BLaER1 (cell line): ENCODE measurements at regions not wholly inside any gene's neighbourhood (a gene's known extent, or its start where the extent isn't known, plus 50 kb on each side); places are given as distances from the start of the nearest gene placed in this dataset.

ENCODE experiments used
- H3K27ac ChIP-seq: shearing (Covaris generic); formaldehyde crosslinking; 2 replicates; pipeline ENCODE4 v1.8.1; 2022
- H3K27me3 ChIP-seq: shearing (Covaris generic); formaldehyde crosslinking; 2 replicates; pipeline ENCODE4 v1.8.1; 2022
- H3K36me3 ChIP-seq: shearing (Covaris generic); formaldehyde crosslinking; 2 replicates; pipeline ENCODE4 v1.8.1; 2022
- H3K4me1 ChIP-seq: shearing (Covaris generic); formaldehyde crosslinking; 2 replicates; pipeline ENCODE4 v1.8.1; 2022
- H3K4me2 ChIP-seq: shearing (Covaris generic); formaldehyde crosslinking; 2 replicates; pipeline ENCODE4 v1.8.1; 2022
- H3K4me3 ChIP-seq: shearing (Covaris generic); formaldehyde crosslinking; 2 replicates; pipeline ENCODE4 v1.8.1; 2022
- H3K9ac ChIP-seq: shearing (Covaris generic); formaldehyde crosslinking; 2 replicates; pipeline ENCODE4 v1.8.1; 2022
- H3K9me3 ChIP-seq: shearing (Covaris generic); formaldehyde crosslinking; 2 replicates; pipeline ENCODE4 v1.8.1; 2022
- H4K20me1 ChIP-seq: shearing (Covaris generic); formaldehyde crosslinking; 2 replicates; pipeline ENCODE4 v1.8.1; 2022
- Cebpa-rat ChIP-seq: shearing (Covaris generic); IDR thresholded peaks from 2 replicates; pipeline ENCODE4 v1.8.1; 2022

- TF ChIP-seq Cebpa-rat: no peak
- no peaks in the 10 kb centered on the region for H3K9me3 ChIP-seq
- no peak overlapping the region for H3K4me3 ChIP-seq
- H3K36me3 ChIP-seq: no peaks in the 10 kb centered on the region
- peaks cover 15% of the 10 kb centered on the region for H3K27me3 ChIP-seq
- no peak overlapping the region for H3K4me2 ChIP-seq
- no peak overlapping the region for H3K27ac ChIP-seq
- peaks cover 72% of the 10 kb centered on the region for H3K4me1 ChIP-seq
- H4K20me1 ChIP-seq: peaks cover 23% of the 10 kb centered on the region; the same call in 1 of the 2 replicates
- no peak overlapping the region for H3K9ac ChIP-seq
These were observed 52.0 kb upstream of the GATA5 start for GRCh38 chr20:62527781-62528180.

- no peak for TF ChIP-seq Cebpa-rat
- no peaks in the 10 kb centered on the region for H3K9me3 ChIP-seq
- no peak overlapping the region for H3K9ac ChIP-seq
- H3K36me3 ChIP-seq: no peaks in the 10 kb centered on the region
- H3K4me1 ChIP-seq: peaks cover 66% of the 10 kb centered on the region
- H3K4me2 ChIP-seq: no peak overlapping the region
- peaks cover 15% of the 10 kb centered on the region for H3K27me3 ChIP-seq
- H4K20me1 ChIP-seq: peaks cover 16% of the 10 kb centered on the region; the same call in 1 of the 2 replicates
- no peak overlapping the region for H3K27ac ChIP-seq
- no peak overlapping the region for H3K4me3 ChIP-seq
These were observed 53.4 kb upstream of the GATA5 start for GRCh38 chr20:62528983-62529891.

- Histone ChIP-seq H3K27me3 (peaks cover 15% of the 10 kb centered on the region), H3K9ac (no peak overlapping the region), H3K9me3 (no peaks in the 10 kb centered on the region), H3K4me2 (peak overlapping the region; percentile 34), H3K36me3 (no peaks in the 10 kb centered on the region), H3K4me1 (peaks cover 59% of the 10 kb centered on the region), H4K20me1 (peaks cover 13% of the 10 kb centered on the region; the same call in 1 of the 2 replicates), H3K4me3 (no peak overlapping the region), H3K27ac (no peak overlapping the region)
- TF ChIP-seq Cebpa-rat: no peak
These were observed 54.3 kb upstream of the GATA5 start for GRCh38 chr20:62529896-62530642.

- Histone ChIP-seq H3K9ac (no peak overlapping the region), H3K9me3 (no peaks in the 10 kb centered on the region), H3K4me1 (peaks cover 54% of the 10 kb centered on the region), H3K27ac (no peak overlapping the region), H3K4me2 (peak overlapping the region; percentile 34), H4K20me1 (peaks cover 9% of the 10 kb centered on the region; the same call in 1 of the 2 replicates), H3K36me3 (no peaks in the 10 kb centered on the region), H3K27me3 (peaks cover 15% of the 10 kb centered on the region), H3K4me3 (no peak overlapping the region)
- TF ChIP-seq Cebpa-rat: no peak
These were observed 54.8 kb upstream of the GATA5 start for GRCh38 chr20:62530643-62531032.

- no peak overlapping the region for H3K27ac ChIP-seq
- no peak for TF ChIP-seq Cebpa-rat
- no peaks in the 10 kb centered on the region for H3K36me3 ChIP-seq
- H4K20me1 ChIP-seq: peaks cover 3% of the 10 kb centered on the region; the same call in 1 of the 2 replicates
- peaks cover 15% of the 10 kb centered on the region for H3K27me3 ChIP-seq
- no peak overlapping the region for H3K9ac ChIP-seq
- H3K9me3 ChIP-seq: no peaks in the 10 kb centered on the region
- no peak overlapping the region for H3K4me3 ChIP-seq
- peak overlapping the region; percentile 34 for H3K4me2 ChIP-seq
- peaks cover 48% of the 10 kb centered on the region for H3K4me1 ChIP-seq
These were observed 55.4 kb upstream of the GATA5 start for GRCh38 chr20:62531046-62531838.

GRCh38 chr20:62532921-62533320, 57.1 kb upstream of the GATA5 start:
- Histone ChIP-seq H3K27ac (no peak overlapping the region), H3K9ac (no peak overlapping the region), H4K20me1 (no peaks in the 10 kb centered on the region), H3K36me3 (no peaks in the 10 kb centered on the region), H3K4me1 (peaks cover 35% of the 10 kb centered on the region), H3K4me3 (no peak overlapping the region), H3K9me3 (no peaks in the 10 kb centered on the region), H3K27me3 (peaks cover 15% of the 10 kb centered on the region), H3K4me2 (no peak overlapping the region)
- TF ChIP-seq Cebpa-rat: no peak

GRCh38 chr20:62533591-62534495, 58.0 kb upstream of the GATA5 start:
- no peak overlapping the region for H3K9ac ChIP-seq
- no peak overlapping the region for H3K27ac ChIP-seq
- no peaks in the 10 kb centered on the region for H4K20me1 ChIP-seq
- H3K27me3 ChIP-seq: peaks cover 15% of the 10 kb centered on the region
- H3K36me3 ChIP-seq: no peaks in the 10 kb centered on the region
- no peaks in the 10 kb centered on the region for H3K9me3 ChIP-seq
- no peak for TF ChIP-seq Cebpa-rat
- peak overlapping the region; percentile 15 for H3K4me2 ChIP-seq
- H3K4me1 ChIP-seq: peaks cover 32% of the 10 kb centered on the region
- H3K4me3 ChIP-seq: no peak overlapping the region

GRCh38 chr20:62534526-62535221, 58.9 kb upstream of the GATA5 start:
- Histone ChIP-seq H3K27me3 (peaks cover 15% of the 10 kb centered on the region), H3K27ac (no peak overlapping the region), H3K4me1 (peaks cover 32% of the 10 kb centered on the region), H3K9me3 (no peaks in the 10 kb centered on the region), H3K4me3 (no peak overlapping the region), H3K9ac (no peak overlapping the region), H3K36me3 (no peaks in the 10 kb centered on the region), H3K4me2 (peak overlapping the region; percentile 15; the same call in 1 of the 2 replicates), H4K20me1 (no peaks in the 10 kb centered on the region)
- no peak for TF ChIP-seq Cebpa-rat
